Cardiac fibroblast (primary cell): ENCODE measurements at regions not wholly inside any gene's neighbourhood (a gene's known extent, or its start where the extent isn't known, plus 50 kb on each side); places are given as distances from the start of the nearest gene placed in this dataset.
"Not testable (repeated sequence)": the region's sequence is repeated elsewhere in the genome, so short reads cannot be mapped to it uniquely, and the experiment has no call there.

Experiments used
- DNase-seq, 2 donors: peaks; one replicate each; pipeline versions ENCODE4 v3.0.0 to v3.0.0-alpha.2; 2010; ENCODE audit warnings: low read depth in 2 of 2
- H3K4me3 ChIP-seq, 2 donors: replicated peaks in 1 of 2; 1 replicate in 1 of 2; 2 replicates in 1 of 2; pipeline ENCODE4 v1.5.1; 2011; ENCODE audit warnings: low read depth in 2 of 2, low read length in 2 of 2, mild to moderate bottlenecking in 2 of 2, moderate library complexity in 1 of 2
- TF ChIP-seq, protein P1 (sequence below): IDR thresholded peaks from one replicate; pipeline ENCODE4 v1.5.1; 2011; ENCODE audit warnings: low read depth, mild to moderate bottlenecking, low read length, inconsistent platforms

DNA sequence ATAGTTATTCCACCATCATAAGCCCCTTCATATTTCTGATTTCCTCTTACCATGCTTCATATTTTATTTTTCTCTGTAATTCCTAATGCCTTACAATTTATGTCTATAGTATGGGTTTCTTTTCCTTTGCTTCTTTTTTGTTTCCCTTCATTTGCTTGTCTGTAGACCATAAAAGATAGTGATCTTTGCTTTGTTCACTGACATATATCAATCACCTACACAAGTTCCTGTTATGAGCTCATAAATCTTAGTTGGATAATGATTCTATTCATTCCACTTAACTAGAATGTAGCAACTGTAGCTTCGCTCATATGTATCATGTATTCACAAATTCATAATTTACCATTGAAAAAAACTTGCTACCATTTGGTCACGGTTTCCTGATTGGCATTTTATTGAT is 388.8 kb upstream of the ATXN7L3B start:
- no peak overlapping the region for H3K4me3 ChIP-seq
- no peak for DNase-seq
- TF ChIP-seq, protein P1, sequence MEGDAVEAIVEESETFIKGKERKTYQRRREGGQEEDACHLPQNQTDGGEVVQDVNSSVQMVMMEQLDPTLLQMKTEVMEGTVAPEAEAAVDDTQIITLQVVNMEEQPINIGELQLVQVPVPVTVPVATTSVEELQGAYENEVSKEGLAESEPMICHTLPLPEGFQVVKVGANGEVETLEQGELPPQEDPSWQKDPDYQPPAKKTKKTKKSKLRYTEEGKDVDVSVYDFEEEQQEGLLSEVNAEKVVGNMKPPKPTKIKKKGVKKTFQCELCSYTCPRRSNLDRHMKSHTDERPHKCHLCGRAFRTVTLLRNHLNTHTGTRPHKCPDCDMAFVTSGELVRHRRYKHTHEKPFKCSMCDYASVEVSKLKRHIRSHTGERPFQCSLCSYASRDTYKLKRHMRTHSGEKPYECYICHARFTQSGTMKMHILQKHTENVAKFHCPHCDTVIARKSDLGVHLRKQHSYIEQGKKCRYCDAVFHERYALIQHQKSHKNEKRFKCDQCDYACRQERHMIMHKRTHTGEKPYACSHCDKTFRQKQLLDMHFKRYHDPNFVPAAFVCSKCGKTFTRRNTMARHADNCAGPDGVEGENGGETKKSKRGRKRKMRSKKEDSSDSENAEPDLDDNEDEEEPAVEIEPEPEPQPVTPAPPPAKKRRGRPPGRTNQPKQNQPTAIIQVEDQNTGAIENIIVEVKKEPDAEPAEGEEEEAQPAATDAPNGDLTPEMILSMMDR, result no peak

DNA sequence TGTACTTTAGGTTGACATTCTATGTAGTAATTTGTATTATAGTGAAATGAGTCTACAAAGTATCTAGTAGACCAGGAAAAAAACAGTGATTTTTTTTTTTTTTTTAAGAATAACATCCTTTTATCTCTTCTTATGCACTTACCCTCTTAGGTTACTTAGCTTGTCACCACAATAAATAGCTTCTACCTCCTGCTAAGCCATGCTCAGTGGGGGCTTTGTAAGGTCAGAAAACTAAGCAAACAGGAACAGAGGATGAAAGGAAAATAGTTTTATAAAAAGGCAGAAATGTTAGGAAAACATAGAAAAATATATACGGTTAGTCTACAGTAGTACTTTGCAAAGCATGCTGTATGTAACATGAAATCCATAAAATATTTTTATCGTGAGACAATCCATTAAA is 385.3 kb upstream of the ATXN7L3B start:
- no peak overlapping the region for H3K4me3 ChIP-seq
- TF ChIP-seq, protein P1, result no peak
- no peak for DNase-seq

- H3K4me3 ChIP-seq, result no peak overlapping the region
- no peak for DNase-seq
- TF ChIP-seq, protein P1, result no peak
These were observed 371.5 kb upstream of the ATXN7L3B start for GRCh38 chr12:74166096-74166495.

DNA sequence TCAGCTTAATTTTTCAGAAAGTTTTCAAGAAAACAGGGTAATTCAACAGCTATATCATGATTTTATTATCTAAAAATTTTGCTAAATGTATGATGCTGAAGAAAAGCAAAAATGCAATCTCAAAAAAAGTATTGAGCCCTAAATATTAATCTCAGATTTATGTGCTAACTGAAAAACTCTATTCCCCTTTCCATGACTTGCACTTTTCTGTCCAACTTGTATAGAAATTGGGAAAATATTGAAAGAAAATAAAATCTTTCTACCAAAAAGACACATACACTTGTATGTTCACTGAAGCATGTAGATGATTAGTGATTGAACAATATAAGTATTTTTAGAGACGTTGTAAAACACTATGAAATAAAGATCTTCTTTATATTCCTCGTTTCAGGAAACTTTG is 368.0 kb upstream of the ATXN7L3B start:
- H3K4me3 ChIP-seq, result no peak overlapping the region
- no peak for DNase-seq
- TF ChIP-seq, protein P1, result no peak

- TF ChIP-seq, protein P1, result no peak
- no peak for DNase-seq
- no peak overlapping the region for H3K4me3 ChIP-seq
These were observed 366.8 kb upstream of the ATXN7L3B start for GRCh38 chr12:74170645-74171477.

DNA sequence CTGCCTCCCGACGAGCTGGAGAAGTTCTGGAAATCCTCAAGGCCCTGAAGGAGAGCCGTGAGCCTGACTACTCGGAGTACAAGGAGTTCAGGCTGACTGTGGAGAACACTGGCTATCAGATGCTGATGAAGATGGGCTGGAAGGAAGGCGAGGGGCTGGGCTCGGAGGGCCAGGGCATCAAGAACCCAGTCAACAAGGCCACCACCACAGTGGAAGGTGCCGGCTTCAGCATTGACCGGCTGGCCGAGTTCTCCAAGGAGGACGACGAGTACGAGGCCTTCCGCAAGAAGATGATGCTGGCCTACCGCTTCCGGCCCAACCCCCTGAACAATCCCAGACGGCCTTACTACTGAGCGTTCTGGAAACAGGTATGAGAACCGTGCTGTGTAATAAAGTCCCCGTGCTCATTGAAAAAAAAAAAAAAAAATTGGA is 366.1 kb upstream of the ATXN7L3B start:
- TF ChIP-seq, protein P1, result no peak
- no peak for DNase-seq
- H3K4me3 ChIP-seq, result no peak overlapping the region

DNA sequence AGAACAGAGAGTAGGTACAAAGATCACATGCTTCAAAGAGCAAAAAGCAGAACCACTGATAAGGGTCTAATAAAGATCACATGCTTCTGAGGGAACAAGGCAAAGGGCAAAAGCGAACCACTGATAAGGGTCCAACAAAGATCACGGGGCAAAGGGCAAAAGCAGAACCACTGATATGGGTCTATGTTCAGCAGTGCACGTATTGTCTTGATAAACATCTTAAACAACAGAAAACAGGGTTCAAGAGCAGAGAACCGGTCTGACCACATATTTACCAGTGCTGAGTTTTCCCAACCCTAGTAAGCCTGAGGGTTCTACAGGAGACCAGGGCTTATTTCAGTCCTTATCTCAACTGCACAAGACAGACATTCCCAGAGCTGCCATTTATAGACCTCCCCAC is 362.7 kb upstream of the ATXN7L3B start:
- DNase-seq, H3K4me3 ChIP-seq: not testable (repeated sequence)
